Hepatocyte (in vitro differentiated cells): ENCODE measurements at regions not wholly inside any gene's neighbourhood (a gene's known extent, or its start where the extent isn't known, plus 50 kb on each side); places are given as distances from the start of the nearest gene placed in this dataset.

ENCODE experiments used
- CTCF ChIP-seq: fragments of 200-600 bp; sonication (generic); IDR thresholded peaks from 2 replicates; pipeline ENCODE4 v1.5.1; 2016; ENCODE audit warnings: antibody characterized with exemption, mild to moderate bottlenecking; ENCODE audit not compliant: poor library complexity
- EZH2 ChIP-seq: fragments of 200-600 bp; sonication (generic); IDR thresholded peaks from 2 replicates; pipeline ENCODE4 v1.6.1; 2016; ENCODE audit warnings: antibody characterized with exemption, mild to moderate bottlenecking, borderline replicate concordance

- TF ChIP-seq CTCF (no peak), EZH2 (no peak)
These were observed 491.7 kb upstream of the NRP1 start for GRCh38 chr10:33826186-33826585.
